DOHH2 (cell line): ENCODE measurements at regions not wholly inside any gene's neighbourhood (a gene's known extent, or its start where the extent isn't known, plus 50 kb on each side); places are given as distances from the start of the nearest gene placed in this dataset.

Experiments
- EZH2phosphoT487 ChIP-seq: fragments of 200-600 bp; sonication (generic); IDR thresholded peaks from 2 replicates; pipeline ENCODE4 v1.6.1; 2017; ENCODE audit warnings: borderline replicate concordance, mild to moderate bottlenecking, antibody characterized with exemption, low read length, moderate library complexity, mixed read lengths
- TF ChIP-seq, protein P1 (sequence below): fragments of 200-600 bp; sonication (generic); IDR thresholded peaks from one replicate; pipeline ENCODE4 v1.5.1; 2014; ENCODE audit warnings: antibody characterized with exemption, mild to moderate bottlenecking, low read depth, low read length; ENCODE audit not compliant: poor library complexity, severe bottlenecking

- TF ChIP-seq, protein P1, sequence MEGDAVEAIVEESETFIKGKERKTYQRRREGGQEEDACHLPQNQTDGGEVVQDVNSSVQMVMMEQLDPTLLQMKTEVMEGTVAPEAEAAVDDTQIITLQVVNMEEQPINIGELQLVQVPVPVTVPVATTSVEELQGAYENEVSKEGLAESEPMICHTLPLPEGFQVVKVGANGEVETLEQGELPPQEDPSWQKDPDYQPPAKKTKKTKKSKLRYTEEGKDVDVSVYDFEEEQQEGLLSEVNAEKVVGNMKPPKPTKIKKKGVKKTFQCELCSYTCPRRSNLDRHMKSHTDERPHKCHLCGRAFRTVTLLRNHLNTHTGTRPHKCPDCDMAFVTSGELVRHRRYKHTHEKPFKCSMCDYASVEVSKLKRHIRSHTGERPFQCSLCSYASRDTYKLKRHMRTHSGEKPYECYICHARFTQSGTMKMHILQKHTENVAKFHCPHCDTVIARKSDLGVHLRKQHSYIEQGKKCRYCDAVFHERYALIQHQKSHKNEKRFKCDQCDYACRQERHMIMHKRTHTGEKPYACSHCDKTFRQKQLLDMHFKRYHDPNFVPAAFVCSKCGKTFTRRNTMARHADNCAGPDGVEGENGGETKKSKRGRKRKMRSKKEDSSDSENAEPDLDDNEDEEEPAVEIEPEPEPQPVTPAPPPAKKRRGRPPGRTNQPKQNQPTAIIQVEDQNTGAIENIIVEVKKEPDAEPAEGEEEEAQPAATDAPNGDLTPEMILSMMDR, result no peak
- no peak for TF ChIP-seq EZH2phosphoT487
These were observed 194.6 kb upstream of the CARD18 start for GRCh38 chr11:105334025-105334714.
